ENCODE measurements at regions not wholly inside any gene's neighbourhood (a gene's known extent, or its start where the extent isn't known, plus 50 kb on each side); places are given as distances from the start of the nearest gene placed in this dataset.

DNA sequence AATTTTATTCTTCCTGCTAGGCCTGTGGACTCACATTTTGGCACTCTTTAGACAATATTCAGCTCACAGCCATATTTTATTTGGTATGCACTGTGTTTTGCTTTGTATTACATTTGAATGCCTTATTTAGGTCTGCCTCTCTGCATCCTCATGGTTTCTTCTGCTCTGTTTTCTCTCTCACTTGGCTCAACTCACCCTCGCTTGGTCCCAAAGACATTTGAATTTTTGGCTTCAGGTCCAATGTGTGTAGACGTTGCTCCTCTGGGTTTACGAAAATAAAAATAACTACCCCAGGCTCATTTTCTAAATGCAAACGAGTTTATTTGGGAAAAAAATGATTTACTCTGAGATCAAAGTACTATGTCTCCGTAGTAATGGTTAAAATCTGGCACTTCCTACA is 91.1 kb upstream of the REG3A start:
- Mint-ChIP-seq H3K36me3 (ENCODE audit: low read depth) (no peaks in the 10 kb centered on the region), H3K4me1 (no peaks in the 10 kb centered on the region), H3K4me3 (no peak overlapping the region), H3K9me3 (no peaks in the 10 kb centered on the region), H3K27me3 (ENCODE audit: low read depth) (no peaks in the 10 kb centered on the region), H3K27ac (no peak overlapping the region)
- TF ChIP-seq, protein P1, sequence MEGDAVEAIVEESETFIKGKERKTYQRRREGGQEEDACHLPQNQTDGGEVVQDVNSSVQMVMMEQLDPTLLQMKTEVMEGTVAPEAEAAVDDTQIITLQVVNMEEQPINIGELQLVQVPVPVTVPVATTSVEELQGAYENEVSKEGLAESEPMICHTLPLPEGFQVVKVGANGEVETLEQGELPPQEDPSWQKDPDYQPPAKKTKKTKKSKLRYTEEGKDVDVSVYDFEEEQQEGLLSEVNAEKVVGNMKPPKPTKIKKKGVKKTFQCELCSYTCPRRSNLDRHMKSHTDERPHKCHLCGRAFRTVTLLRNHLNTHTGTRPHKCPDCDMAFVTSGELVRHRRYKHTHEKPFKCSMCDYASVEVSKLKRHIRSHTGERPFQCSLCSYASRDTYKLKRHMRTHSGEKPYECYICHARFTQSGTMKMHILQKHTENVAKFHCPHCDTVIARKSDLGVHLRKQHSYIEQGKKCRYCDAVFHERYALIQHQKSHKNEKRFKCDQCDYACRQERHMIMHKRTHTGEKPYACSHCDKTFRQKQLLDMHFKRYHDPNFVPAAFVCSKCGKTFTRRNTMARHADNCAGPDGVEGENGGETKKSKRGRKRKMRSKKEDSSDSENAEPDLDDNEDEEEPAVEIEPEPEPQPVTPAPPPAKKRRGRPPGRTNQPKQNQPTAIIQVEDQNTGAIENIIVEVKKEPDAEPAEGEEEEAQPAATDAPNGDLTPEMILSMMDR (IDR thresholded peaks at IDR 0.05; ENCODE audit: unreplicated experiment in 3 of 3) = no peak

- no peak overlapping the region for H3K27ac Mint-ChIP-seq
These were observed 89.2 kb upstream of the REG3A start for GRCh38 chr2:79248776-79249175.

DNA sequence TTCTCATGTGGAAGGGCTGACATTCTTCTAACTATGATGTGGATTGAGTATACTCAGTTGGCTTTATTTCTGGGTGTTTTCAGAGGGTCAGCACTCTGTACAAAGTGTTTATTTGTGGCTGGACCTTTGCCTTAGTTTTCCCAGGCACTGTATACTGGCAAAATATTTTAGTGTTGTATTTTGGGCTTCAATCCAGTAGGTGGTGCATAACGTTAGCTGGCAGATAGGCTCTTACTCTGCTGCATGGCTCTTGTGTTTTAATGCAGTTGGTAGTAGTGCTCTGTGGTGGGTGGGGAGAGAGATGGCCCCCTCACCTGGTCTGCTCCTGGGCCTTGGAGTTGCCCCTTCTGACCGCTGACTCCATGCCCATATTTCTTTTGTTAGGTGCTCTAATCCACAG is 75.6 kb upstream of the REG3A start:
- no peaks in the 10 kb centered on the region for H3K36me3 Mint-ChIP-seq (ENCODE audit: low read depth)
- H3K4me3 Mint-ChIP-seq = no peak overlapping the region
- no peaks in the 10 kb centered on the region for H3K9me3 Mint-ChIP-seq
- H3K27me3 Mint-ChIP-seq (ENCODE audit: low read depth) = no peaks in the 10 kb centered on the region
- TF ChIP-seq, protein P1 (IDR thresholded peaks at IDR 0.05; ENCODE audit: unreplicated experiment in 3 of 3) = no peak
- H3K4me1 Mint-ChIP-seq = no peaks in the 10 kb centered on the region
- H3K27ac Mint-ChIP-seq = no peak overlapping the region

More at GRCh38 chr2:79248776-79249175, 89.2 kb upstream of the REG3A start:
- H3K36me3 Mint-ChIP-seq (ENCODE audit: low read depth) = no peaks in the 10 kb centered on the region
- no peaks in the 10 kb centered on the region for H3K4me1 Mint-ChIP-seq
- no peaks in the 10 kb centered on the region for H3K27me3 Mint-ChIP-seq (ENCODE audit: low read depth)
- H3K4me3 Mint-ChIP-seq = no peak overlapping the region
- TF ChIP-seq, protein P1 (IDR thresholded peaks at IDR 0.05; ENCODE audit: unreplicated experiment in 3 of 3) = no peak
- H3K9me3 Mint-ChIP-seq = no peaks in the 10 kb centered on the region

DNA sequence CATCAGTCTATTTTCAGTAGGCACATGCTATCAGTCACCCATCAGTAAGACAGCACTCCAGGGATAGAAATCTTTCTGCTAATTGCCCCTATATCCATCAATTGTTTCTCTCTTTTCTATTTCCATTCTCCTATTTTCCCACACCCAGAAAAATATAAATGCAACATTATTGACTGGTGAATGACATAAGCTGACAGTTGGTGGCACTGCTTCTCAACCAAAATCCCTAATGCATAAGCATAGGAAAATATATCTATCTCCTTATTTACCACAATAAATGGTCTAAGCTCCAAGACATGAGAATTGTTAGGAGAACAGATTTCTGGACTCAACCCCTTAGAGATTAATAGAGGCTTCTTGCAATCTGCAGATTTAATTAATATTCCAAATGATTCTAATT is 64.0 kb upstream of the REG3A start:
- no peaks in the 10 kb centered on the region for H3K36me3 Mint-ChIP-seq (ENCODE audit: low read depth)
- H3K27ac Mint-ChIP-seq = no peak overlapping the region
- H3K9me3 Mint-ChIP-seq = no peaks in the 10 kb centered on the region
- H3K4me1 Mint-ChIP-seq = no peaks in the 10 kb centered on the region
- TF ChIP-seq, protein P1 (IDR thresholded peaks at IDR 0.05; ENCODE audit: unreplicated experiment in 3 of 3) = peak in 1 of 3 experiments; percentile 18
- H3K4me3 Mint-ChIP-seq = no peak overlapping the region
- no peaks in the 10 kb centered on the region for H3K27me3 Mint-ChIP-seq (ENCODE audit: low read depth)

DNA sequence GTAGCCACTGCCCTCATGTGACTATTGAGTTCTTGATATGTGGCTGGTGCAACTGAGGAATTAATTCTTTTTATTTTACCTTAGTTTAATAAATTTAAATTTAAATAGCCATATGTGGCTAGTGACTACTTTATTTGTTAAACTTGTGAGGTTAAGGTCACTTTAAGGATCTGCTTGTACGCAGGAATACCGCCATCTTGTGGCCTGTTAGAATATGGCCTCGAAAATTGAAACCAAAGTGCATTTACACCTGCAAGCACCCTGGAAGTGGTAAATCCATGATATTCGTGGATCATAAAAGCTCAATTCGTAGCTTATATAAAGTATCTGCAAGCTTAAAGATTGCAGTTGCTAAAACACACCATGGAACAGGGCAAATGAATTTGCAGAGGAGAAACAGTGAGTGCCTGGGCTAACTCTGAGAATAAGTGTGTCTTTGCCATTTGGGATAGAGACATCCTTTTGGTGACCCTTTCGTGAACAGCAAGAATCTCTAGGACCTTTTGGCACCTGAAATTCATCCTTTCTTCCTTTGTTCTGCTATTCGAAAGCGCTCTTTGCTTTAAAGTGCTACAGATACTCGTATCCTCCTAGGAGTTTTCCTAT is 59.9 kb upstream of the REG3A start:
- H3K9me3 Mint-ChIP-seq = no peaks in the 10 kb centered on the region
- H3K36me3 Mint-ChIP-seq (ENCODE audit: low read depth) = no peaks in the 10 kb centered on the region
- TF ChIP-seq, protein P1 (IDR thresholded peaks at IDR 0.05; ENCODE audit: unreplicated experiment in 3 of 3) = peak; percentile 82 to 91 (median 88)
- H3K4me3 Mint-ChIP-seq = no peak overlapping the region
- no peak overlapping the region for H3K27ac Mint-ChIP-seq
- peaks cover 3% of the 10 kb centered on the region for H3K27me3 Mint-ChIP-seq (ENCODE audit: low read depth)
- no peaks in the 10 kb centered on the region for H3K4me1 Mint-ChIP-seq

DNA sequence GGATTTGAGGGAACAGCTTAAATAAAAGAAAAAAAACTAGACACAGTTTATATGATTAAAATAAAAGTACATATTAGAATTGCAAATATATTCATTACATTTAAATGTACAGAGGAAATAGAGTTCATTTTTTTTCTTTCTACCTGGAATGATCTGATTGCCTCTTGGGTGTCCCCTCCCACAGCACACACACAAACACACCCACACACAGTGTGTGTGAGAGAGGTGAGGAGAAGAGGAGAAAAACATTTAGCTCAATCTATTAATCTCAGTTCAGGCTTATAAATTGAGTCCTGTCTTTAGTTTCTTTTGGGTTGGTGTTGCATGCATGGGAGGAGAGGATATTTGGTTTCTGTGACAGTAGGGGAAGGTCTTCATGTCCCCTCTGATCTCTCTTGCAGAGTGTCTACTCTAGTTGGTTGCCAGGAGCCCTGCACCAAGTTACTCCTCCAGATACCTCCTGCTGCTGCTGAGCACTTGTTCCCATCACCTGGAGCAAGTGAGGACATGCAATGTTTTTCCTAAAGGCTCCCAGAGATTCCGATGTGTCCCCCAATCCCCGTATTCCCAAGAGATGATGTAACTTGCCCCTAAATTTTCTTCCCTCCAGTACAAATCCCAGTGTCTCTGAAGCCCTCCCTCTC is 50.8 kb upstream of the REG3A start:
- TF ChIP-seq, protein P1 (IDR thresholded peaks at IDR 0.05; ENCODE audit: unreplicated experiment in 3 of 3) = no peak
- H3K4me1 Mint-ChIP-seq = no peaks in the 10 kb centered on the region
- no peaks in the 10 kb centered on the region for H3K36me3 Mint-ChIP-seq (ENCODE audit: low read depth)
- H3K9me3 Mint-ChIP-seq = no peaks in the 10 kb centered on the region
- no peak overlapping the region for H3K27ac Mint-ChIP-seq
- H3K27me3 Mint-ChIP-seq (ENCODE audit: low read depth) = no peaks in the 10 kb centered on the region
- H3K4me3 Mint-ChIP-seq = no peak overlapping the region
